HepG2 (cell line): ENCODE measurements at regions not wholly inside any gene's neighbourhood (a gene's known extent, or its start where the extent isn't known, plus 50 kb on each side); places are given as distances from the start of the nearest gene placed in this dataset.

ENCODE experiments used
- CTCF ChIP-seq: sonication (generic); formaldehyde crosslinking; IDR thresholded peaks from 2 replicates; pipeline ENCODE4 v1.5.0; 2020; ENCODE audit warnings: mild to moderate bottlenecking, missing genetic modification reagents, moderate library complexity
- ELF4 ChIP-seq: sonication (generic); formaldehyde crosslinking; IDR thresholded peaks from 2 replicates; pipeline ENCODE4 v1.5.0; 2020; ENCODE audit warnings: missing genetic modification reagents, mild to moderate bottlenecking, moderate library complexity, borderline replicate concordance
- FOSL2 ChIP-seq: sonication (generic); formaldehyde crosslinking; IDR thresholded peaks from 2 replicates; pipeline ENCODE4 v1.4.0; 2020; ENCODE audit warnings: missing genetic modification reagents
- FOXP1 ChIP-seq, 2 experiments: fragments of 450-650 bp in 1 of 2; IDR thresholded peaks; 2 replicates each; pipeline ENCODE4 v1.6.1; 2017 to 2018; ENCODE audit warnings: antibody characterized with exemption in 1 of 2
- NPAS2 ChIP-seq: sonication (generic); formaldehyde crosslinking; IDR thresholded peaks from 2 replicates; pipeline ENCODE4 v1.8.0; 2022; ENCODE audit warnings: mild to moderate bottlenecking, missing genetic modification reagents, borderline replicate concordance
- TAF1 ChIP-seq: sonication (generic); formaldehyde crosslinking; IDR thresholded peaks from 2 replicates; pipeline ENCODE4 v1.4.0; 2020; ENCODE audit warnings: missing genetic modification reagents
- YY1 ChIP-seq: IDR thresholded peaks from 2 replicates; pipeline ENCODE4 v1.6.1; 2011; ENCODE audit warnings: low read length, low read depth, moderate library complexity, mild to moderate bottlenecking; ENCODE audit not compliant: insufficient read depth, insufficient replicate concordance
- ZNF414 ChIP-seq: sonication (generic); formaldehyde crosslinking; IDR thresholded peaks from 2 replicates; pipeline ENCODE4 v1.5.0; 2020; ENCODE audit warnings: missing genetic modification reagents
- TF ChIP-seq, protein P1 (sequence below): sonication (generic); formaldehyde crosslinking; IDR thresholded peaks from one replicate; pipeline ENCODE4 v1.5.1; 2020; ENCODE audit warnings: mild to moderate bottlenecking, missing genetic modification reagents; ENCODE audit errors: not compliant biosample characterization

DNA sequence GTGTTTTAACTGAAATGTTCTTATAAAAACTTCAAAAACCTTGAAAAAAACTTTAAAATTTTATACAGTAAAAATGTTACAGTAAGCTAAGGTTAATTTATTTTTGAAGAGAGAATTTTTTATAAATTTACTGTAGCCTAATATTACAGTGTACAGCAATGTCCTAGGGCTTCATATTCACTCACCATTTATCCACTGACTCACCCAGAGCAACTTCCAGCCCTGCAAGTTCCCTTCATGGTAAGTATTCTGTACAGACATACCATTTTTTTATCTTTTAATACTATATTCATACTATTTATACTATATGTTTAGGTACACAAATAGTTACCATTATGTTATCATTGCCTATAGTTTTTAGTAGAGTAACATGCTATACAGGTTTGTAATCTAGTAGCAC lies 396.7 kb upstream of the MMADHC start:
- TF ChIP-seq ZNF414 (CRISPR knock-in tag), result no peak
- no peak for TF ChIP-seq CTCF (CRISPR knock-in tag)
- no peak for TF ChIP-seq NPAS2
- no peak for TF ChIP-seq TAF1 (CRISPR knock-in tag)
- no peak for TF ChIP-seq ELF4 (CRISPR knock-in tag)
- TF ChIP-seq FOXP1 (IDR thresholded peaks at IDR 0.05), result no peak
- TF ChIP-seq FOXP1 (CRISPR knock-in tag; IDR thresholded peaks at IDR 0.05), result no peak
- no peak for TF ChIP-seq FOSL2
- TF ChIP-seq YY1, result no peak
- TF ChIP-seq, protein P1, sequence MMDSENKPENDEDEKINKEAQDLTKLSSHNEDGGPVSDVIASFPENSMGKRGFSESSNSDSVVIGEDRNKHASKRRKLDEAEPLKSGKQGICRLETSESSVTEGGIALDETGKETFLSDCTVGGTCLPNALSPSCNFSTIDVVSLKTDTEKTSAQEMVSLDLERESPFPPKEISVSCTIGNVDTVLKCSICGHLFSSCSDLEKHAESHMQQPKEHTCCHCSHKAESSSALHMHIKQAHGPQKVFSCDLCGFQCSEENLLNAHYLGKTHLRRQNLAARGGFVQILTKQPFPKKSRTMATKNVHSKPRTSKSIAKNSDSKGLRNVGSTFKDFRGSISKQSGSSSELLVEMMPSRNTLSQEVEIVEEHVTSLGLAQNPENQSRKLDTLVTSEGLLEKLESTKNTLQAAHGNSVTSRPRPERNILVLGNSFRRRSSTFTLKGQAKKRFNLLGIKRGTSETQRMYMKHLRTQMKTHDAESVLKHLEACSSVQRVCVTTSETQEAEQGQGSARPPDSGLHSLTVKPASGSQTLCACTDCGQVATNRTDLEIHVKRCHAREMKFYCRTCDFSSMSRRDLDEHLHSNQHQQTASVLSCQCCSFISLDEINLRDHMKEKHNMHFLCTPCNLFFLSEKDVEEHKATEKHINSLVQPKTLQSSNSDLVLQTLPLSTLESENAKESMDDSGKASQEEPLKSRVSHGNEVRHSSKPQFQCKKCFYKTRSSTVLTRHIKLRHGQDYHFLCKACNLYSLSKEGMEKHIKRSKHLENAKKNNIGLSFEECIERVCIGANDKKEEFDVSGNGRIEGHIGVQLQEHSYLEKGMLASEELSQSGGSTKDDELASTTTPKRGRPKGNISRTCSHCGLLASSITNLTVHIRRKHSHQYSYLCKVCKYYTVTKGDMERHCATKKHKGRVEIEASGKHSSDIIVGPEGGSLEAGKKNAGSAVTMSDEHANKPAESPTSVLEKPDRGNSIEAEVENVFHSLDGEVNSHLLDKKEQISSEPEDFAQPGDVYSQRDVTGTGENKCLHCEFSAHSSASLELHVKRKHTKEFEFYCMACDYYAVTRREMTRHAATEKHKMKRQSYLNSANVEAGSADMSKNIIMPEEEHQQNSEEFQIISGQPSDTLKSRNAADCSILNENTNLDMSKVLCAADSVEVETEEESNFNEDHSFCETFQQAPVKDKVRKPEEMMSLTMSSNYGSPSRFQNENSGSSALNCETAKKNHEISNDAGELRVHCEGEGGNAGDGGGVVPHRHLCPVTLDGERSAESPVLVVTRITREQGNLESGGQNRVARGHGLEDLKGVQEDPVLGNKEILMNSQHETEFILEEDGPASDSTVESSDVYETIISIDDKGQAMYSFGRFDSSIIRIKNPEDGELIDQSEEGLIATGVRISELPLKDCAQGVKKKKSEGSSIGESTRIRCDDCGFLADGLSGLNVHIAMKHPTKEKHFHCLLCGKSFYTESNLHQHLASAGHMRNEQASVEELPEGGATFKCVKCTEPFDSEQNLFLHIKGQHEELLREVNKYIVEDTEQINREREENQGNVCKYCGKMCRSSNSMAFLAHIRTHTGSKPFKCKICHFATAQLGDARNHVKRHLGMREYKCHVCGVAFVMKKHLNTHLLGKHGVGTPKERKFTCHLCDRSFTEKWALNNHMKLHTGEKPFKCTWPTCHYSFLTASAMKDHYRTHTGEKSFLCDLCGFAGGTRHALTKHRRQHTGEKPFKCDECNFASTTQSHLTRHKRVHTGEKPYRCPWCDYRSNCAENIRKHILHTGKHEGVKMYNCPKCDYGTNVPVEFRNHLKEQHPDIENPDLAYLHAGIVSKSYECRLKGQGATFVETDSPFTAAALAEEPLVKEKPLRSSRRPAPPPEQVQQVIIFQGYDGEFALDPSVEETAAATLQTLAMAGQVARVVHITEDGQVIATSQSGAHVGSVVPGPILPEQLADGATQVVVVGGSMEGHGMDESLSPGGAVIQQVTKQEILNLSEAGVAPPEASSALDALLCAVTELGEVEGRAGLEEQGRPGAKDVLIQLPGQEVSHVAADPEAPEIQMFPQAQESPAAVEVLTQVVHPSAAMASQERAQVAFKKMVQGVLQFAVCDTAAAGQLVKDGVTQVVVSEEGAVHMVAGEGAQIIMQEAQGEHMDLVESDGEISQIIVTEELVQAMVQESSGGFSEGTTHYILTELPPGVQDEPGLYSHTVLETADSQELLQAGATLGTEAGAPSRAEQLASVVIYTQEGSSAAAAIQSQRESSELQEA, result no peak
